ENCODE measurements at regions not wholly inside any gene's neighbourhood (a gene's known extent, or its start where the extent isn't known, plus 50 kb on each side); places are given as distances from the start of the nearest gene placed in this dataset.

DNA sequence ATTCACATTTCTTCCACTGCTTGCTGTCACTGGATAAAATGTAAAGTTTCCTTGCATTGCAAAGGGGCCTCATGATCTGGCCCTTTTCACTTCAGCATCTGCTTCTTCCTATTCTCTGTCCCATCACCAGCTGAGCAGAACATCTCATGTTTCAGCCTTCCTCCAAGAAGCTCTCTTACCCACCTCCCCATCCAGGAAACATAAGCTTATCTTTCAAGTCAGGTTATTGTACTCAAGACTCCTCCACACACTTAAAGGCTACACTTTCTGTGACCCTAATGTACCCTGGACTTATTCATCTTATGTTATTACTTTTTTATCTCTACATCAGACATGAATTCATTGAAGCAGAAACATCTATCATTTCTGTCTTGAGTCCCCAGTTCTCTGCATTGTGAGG is 230.5 kb downstream of the PMAIP1 start:
- DNase-seq (ENCODE audit: low spot score), result no peak
- H3K4me3 ChIP-seq, result no peak overlapping the region
- TF ChIP-seq, protein P1, sequence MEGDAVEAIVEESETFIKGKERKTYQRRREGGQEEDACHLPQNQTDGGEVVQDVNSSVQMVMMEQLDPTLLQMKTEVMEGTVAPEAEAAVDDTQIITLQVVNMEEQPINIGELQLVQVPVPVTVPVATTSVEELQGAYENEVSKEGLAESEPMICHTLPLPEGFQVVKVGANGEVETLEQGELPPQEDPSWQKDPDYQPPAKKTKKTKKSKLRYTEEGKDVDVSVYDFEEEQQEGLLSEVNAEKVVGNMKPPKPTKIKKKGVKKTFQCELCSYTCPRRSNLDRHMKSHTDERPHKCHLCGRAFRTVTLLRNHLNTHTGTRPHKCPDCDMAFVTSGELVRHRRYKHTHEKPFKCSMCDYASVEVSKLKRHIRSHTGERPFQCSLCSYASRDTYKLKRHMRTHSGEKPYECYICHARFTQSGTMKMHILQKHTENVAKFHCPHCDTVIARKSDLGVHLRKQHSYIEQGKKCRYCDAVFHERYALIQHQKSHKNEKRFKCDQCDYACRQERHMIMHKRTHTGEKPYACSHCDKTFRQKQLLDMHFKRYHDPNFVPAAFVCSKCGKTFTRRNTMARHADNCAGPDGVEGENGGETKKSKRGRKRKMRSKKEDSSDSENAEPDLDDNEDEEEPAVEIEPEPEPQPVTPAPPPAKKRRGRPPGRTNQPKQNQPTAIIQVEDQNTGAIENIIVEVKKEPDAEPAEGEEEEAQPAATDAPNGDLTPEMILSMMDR (IDR thresholded peaks at IDR 0.05), result no peak
- TF ChIP-seq POLR2AphosphoS5 (IDR thresholded peaks at IDR 0.05) (no peak), POLR2A (IDR thresholded peaks at IDR 0.05) (no peak)
- no peaks in the 10 kb centered on the region for H3K4me1 ChIP-seq (replicated peaks)
- intact Hi-C loops (cut with DNase I), result no loop called here
- H3K9me3 ChIP-seq, result no peaks in the 10 kb centered on the region
- H3K27ac ChIP-seq, result no peak overlapping the region
- no peaks in the 10 kb centered on the region for H3K36me3 ChIP-seq
- H3K27me3 ChIP-seq (replicated peaks; ENCODE audit: insufficient read depth), result no peaks in the 10 kb centered on the region

- H3K36me3 ChIP-seq, result no peaks in the 10 kb centered on the region
- intact Hi-C loops (cut with DNase I), result no loop called here
- TF ChIP-seq POLR2AphosphoS5 (IDR thresholded peaks at IDR 0.05) (no peak), POLR2A (IDR thresholded peaks at IDR 0.05) (no peak)
- TF ChIP-seq, protein P1 (IDR thresholded peaks at IDR 0.05), result no peak
- WGBS, result 96% methylated on average over 1 of the region's 1 CpG
- H3K27me3 ChIP-seq (replicated peaks; ENCODE audit: insufficient read depth), result no peaks in the 10 kb centered on the region
- no peak overlapping the region for H3K27ac ChIP-seq
- DNase-seq (ENCODE audit: low spot score), result no peak
- no peaks in the 10 kb centered on the region for H3K4me1 ChIP-seq (replicated peaks)
- H3K4me3 ChIP-seq, result no peak overlapping the region
- no peaks in the 10 kb centered on the region for H3K9me3 ChIP-seq
Measured at GRCh38 chr18:60123031-60123430, 223.2 kb downstream of the PMAIP1 start.

DNA sequence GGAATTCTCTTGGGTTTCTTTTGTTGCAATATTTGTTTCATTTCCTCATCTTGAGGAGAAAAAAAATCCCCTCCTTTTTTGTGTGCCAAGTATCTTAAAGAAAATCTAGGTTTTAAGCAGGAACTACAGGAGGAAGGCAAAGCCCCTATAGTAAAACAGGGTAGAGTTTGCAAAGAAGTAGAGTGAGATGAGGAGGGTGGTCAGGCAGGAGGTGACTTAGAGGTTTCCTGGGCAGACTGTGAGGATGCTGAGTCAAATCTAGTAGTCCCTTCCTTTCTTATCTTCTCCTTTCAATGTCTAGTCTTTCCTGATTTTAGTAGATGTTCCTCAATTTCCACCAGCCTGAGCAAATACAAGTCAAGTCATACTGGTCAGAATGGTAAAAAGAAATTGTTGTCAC is 222.5 kb downstream of the PMAIP1 start:
- Histone ChIP-seq H3K4me1 (replicated peaks) (no peaks in the 10 kb centered on the region), H3K4me3 (no peak overlapping the region), H3K9me3 (no peaks in the 10 kb centered on the region), H3K27ac (no peak overlapping the region), H3K36me3 (no peaks in the 10 kb centered on the region), H3K27me3 (replicated peaks; ENCODE audit: insufficient read depth) (no peaks in the 10 kb centered on the region)
- DNase-seq (ENCODE audit: low spot score), result no peak
- intact Hi-C loops (cut with DNase I), result no loop called here
- TF ChIP-seq, protein P1 (IDR thresholded peaks at IDR 0.05), result no peak
- TF ChIP-seq POLR2AphosphoS5 (IDR thresholded peaks at IDR 0.05), result no peak
- TF ChIP-seq POLR2A (IDR thresholded peaks at IDR 0.05), result no peak

- no peaks in the 10 kb centered on the region for H3K9me3 ChIP-seq
- intact Hi-C loops (cut with DNase I), result no loop called here
- H3K36me3 ChIP-seq, result no peaks in the 10 kb centered on the region
- H3K27ac ChIP-seq, result no peak overlapping the region
- TF ChIP-seq, protein P1 (IDR thresholded peaks at IDR 0.05), result no peak
- TF ChIP-seq POLR2AphosphoS5 (IDR thresholded peaks at IDR 0.05) (no peak), POLR2A (IDR thresholded peaks at IDR 0.05) (no peak)
- H3K4me1 ChIP-seq (replicated peaks), result no peaks in the 10 kb centered on the region
- 86% methylated on average over 5 of the region's 5 CpGs for WGBS
- DNase-seq (ENCODE audit: low spot score), result no peak
- H3K27me3 ChIP-seq (replicated peaks; ENCODE audit: insufficient read depth), result no peaks in the 10 kb centered on the region
- no peak overlapping the region for H3K4me3 ChIP-seq
Measured at GRCh38 chr18:60120231-60120750, 220.5 kb downstream of the PMAIP1 start.

DNA sequence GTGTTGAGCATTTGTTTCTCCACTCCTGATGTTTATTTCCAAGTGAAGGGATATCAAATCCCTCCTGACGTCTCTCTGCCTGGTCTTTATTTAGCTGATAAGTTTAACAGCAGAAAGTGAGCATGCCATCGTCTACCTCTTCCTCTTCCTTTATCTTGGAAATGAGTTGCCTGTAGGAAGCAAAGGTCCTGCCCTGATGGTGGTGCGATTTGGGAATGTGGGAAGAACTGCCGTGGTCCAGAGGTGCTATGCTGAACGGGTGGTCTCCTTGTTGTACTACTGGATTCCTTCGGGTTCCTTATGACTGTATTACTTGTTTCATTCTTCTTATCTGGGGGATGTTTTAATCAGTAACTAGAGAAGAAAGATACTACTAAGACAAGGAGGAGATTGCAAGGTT is 217.5 kb downstream of the PMAIP1 start:
- Histone ChIP-seq H3K4me1 (replicated peaks) (no peaks in the 10 kb centered on the region), H3K36me3 (no peaks in the 10 kb centered on the region), H3K27me3 (replicated peaks; ENCODE audit: insufficient read depth) (no peaks in the 10 kb centered on the region), H3K27ac (no peak overlapping the region), H3K4me3 (no peak overlapping the region), H3K9me3 (no peaks in the 10 kb centered on the region)
- TF ChIP-seq POLR2A (IDR thresholded peaks at IDR 0.05), result no peak
- TF ChIP-seq, protein P1 (IDR thresholded peaks at IDR 0.05), result no peak
- no peak for TF ChIP-seq POLR2AphosphoS5 (IDR thresholded peaks at IDR 0.05)
- intact Hi-C loops (cut with DNase I), result no loop called here
- no peak for DNase-seq (ENCODE audit: low spot score)
- 55% methylated on average over 6 of the region's 6 CpGs for WGBS

Measured in prostate gland (tissue), 2 donors.